ENCODE measurements at regions not wholly inside any gene's neighbourhood (a gene's known extent, or its start where the extent isn't known, plus 50 kb on each side); places are given as distances from the start of the nearest gene placed in this dataset.

DNA sequence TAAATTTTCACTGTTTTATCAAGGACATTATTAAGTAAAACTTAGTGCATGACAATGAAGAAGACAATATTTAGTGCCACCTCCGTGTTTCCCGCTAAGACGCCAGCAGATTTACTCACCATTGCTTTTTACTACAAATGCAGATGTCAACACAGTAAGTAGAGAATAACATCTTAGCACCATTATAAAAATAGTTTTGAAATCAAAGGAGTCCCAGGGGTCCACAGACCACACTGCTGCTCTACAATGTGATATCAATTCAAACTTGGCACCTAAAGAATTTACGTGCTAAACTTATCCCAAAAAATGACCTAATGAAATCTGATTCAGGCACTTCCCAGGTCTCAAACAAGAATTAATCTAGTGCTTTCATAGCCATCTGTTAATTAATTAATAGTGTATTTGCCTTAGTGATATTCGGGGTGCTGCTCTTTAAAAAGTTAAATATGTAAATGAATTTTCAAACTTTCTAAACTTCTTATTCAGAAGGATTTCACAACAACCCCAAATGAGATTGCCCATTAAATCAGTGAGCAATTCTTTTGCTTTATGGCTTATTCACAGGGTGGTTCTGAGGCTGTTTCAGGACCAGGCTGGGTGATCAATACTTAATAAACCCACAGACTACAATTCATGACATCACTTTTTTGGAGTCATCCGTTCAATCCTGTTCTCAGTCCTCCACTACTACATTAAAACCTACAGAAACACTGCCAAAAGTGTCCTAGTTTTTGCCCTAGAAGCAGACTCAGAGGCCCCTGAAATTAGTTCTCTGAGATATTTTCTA, 161.3 kb upstream of the LMNTD1 start:
- no peak for DNase-seq (ENCODE audit: low read depth)

DNA sequence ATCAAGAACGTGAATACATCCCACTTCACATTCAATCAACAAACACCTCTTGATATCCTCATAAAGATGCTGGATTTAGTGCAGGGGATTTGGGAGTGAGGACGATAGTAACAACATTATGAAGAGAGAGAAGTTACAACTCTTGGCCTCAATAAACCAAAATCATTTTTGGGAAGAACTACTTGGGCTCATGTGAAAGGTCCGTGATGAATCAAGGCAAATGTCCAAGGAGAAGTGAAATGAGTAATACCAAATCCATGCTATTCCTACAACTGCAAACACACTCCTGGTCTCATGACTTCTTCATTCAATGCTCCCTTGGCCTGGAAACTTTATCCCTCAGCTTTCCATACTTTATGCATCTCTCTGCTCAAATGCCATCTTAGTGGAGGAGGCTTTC, 162.0 kb upstream of the LMNTD1 start:
- no peak for DNase-seq (ENCODE audit: low read depth)

DNA sequence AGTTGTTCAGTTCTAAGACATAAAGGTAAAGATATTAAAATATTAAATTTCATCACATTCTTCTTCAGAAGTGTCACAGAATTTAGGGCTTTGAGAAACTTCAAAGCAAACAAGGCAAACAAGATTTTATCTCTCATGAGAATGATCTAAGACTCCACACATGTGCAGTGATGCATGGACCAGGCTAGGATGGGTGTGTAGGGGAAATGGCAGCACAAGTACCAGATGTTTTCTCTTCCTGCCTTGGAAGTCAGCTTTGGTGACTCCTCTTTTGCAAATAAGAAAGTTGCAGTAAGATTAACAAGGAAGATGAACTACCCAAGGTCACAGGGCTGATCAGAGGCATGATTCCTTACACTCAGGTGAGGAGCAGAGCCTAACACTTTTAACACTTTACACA, 163.8 kb upstream of the LMNTD1 start:
- no peak for DNase-seq (ENCODE audit: low read depth)

DNA sequence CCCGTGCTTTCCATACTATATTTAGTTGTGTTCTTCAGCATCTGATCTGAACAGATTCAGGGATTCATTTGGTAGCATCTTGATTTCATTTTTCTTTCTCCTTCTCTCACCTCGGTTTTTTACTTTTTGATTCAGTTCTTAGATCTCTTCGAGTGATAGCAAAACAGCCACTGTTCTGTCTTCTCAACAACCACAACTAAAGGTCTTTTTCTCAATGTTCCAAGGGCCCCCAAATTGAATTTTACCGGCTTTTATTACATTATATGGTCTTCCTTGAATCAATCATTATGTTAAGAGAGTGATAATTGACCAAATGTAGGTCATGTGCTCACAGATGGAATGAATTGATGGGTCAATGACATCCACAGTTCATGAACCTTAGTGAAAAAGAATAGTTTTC, 164.5 kb upstream of the LMNTD1 start:
- no peak for DNase-seq (ENCODE audit: low read depth)

DNA sequence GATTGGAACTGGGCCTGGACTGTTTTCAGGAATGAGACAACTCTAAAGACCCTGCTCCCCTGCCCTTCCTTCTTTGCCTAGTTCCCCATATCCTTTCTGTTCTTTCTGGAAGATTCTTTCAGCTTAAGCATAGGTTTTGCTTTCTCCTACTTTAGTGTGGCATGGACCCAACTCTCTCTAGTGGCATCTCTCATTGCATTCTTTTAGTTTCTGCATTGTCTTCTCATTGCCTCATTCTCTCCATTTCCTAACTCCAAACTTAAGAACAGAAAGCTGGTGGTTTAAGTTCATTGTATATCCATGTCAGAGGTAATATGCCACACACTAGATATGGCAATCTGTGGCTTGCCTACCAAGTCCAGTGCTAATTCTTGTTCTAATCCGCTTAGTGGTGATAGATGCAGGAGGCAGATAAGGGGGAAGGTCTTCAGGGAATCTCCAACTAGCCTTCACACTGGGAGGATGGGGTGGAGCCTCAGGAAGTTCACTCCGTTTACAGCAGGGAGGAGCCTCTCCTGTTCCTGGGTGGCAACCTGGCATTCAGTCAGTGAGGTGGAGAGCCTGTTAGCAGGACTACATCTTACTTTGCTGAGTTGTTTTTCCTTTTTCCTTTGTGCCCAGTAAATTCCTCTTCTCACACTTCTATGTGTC, 165.1 kb upstream of the LMNTD1 start:
- no peak for DNase-seq (ENCODE audit: low read depth)

DNA sequence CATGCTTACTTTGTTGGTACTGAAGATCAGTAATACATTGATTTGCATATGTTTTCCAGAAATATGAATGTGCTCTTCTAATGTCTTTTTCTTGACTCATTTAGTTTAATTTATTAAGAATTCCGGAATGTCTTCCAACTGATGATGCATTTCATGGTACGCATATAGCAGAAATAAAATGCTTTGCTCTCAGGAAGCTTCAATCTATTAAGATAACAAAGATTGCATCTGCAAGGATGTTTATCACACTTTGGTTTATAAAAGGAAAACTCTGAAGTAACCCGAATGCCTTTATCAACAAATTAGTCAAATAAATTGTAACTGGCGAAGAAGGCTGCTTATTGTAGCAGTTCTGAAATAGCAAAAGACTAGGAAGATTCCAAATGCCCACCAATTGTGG, 166.4 kb upstream of the LMNTD1 start:
- no peak for DNase-seq (ENCODE audit: low read depth)

DNA sequence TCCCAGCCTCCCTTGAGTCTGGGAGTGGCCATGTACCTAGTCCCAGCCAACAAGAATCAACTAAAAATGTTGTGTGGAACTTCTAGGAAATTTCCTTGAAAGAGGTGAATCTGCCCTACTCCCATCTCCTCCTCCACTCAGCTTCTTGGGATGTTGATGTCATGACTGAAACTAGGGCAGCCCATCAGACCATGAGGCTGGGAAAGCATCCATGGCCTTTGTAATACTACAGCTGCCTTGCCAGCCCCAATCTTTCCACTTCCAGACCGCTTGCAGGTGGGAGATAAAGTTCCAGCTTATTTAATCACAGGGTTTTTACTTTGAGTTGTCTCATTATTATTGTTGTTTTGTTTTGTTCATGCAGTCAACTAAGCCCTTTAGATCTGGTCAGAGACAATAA, 170.3 kb upstream of the LMNTD1 start:
- DNase-seq (ENCODE audit: low read depth) = no peak

DNA sequence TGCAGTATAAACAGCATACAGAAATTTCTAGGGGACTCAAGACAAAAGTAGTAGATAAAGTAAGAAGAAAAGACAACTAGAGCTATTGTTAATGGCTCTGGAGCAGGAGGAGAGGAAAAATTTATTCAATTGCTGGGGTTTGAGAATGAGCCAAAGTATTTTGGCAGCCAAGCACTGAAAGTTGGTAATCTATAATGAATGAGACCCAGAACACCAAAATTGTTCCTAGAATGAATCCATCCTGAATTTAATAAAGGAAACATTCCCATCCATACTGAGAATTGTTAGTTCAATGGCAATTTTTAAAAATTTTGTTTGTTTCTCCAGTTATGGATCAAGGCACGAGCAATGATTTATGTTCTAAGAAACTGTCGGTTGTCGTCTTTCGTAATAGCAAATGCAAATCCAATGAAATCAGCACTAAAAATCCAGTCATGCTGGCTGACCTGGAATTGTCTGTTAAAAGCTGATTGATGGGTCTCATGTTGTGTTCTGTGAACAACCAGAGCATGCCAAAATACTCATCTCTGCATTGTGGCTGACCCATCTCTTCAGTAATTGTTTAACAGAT, 170.9 kb upstream of the LMNTD1 start:
- no peak for DNase-seq (ENCODE audit: low read depth)

DNA sequence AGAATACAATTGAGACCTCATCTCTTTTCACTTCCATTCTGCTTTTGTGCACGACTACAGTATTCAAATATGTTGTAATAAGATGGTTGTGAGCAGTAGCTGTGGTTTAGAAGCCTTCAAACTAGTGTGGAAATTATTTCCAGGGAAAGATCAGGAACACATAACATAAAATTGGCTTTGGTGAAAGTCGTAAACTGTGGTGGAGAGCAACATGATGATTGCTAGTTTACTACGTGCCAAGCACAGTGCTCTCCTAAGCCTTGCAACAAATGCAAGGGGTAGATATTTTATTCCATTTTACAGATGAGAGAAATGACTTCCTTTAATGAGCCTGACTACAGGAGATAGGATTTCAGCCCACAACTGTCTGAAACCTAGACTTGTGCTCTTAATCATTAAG, 172.4 kb upstream of the LMNTD1 start:
- no peak for DNase-seq (ENCODE audit: low read depth)

DNA sequence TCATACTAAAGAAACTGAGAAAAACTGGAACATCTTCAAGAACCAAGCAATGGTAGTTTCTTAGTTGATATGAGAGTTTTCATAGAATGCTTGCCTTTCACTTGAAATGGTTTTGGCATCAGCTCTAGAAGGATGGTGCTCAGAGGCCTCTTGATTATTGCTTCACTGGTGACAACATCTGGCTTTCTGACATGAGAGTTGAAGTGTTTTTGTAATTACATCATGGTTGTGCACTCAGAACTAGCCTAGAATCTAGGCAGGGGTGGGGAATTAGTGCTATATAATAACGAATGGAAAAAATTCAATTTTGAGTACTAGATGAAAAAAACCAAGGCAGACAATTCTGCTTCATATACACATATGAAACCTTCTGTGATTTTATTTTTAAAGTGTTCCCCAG, 172.8 kb upstream of the LMNTD1 start:
- peak; percentile 49 for DNase-seq (ENCODE audit: low read depth)

DNA sequence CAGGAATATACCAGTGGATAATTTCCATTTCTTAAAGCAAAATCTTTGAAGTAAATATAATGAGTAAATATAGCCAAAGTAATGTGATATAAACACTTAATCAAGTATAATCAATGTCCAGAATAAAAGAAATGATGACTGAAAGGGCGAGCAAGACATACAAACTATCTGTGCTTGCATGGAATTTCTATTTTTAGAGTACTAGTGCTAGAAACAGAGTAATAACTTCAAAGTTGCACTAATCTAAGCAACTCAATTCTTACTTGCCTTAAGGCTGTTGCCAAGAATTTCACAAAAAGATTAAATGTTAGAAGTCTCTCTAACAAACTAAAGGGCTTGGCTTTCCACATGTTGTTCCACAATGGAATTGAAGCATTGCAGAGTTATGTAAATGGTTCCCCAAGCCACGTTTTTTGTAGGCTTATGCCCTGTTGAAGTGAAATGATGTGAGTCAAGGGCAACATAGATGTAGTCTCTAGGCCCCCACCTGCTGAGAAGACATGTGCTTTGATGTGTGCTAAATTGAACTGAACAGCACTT, 175.0 kb upstream of the LMNTD1 start:
- no peak for DNase-seq (ENCODE audit: low read depth)

DNA sequence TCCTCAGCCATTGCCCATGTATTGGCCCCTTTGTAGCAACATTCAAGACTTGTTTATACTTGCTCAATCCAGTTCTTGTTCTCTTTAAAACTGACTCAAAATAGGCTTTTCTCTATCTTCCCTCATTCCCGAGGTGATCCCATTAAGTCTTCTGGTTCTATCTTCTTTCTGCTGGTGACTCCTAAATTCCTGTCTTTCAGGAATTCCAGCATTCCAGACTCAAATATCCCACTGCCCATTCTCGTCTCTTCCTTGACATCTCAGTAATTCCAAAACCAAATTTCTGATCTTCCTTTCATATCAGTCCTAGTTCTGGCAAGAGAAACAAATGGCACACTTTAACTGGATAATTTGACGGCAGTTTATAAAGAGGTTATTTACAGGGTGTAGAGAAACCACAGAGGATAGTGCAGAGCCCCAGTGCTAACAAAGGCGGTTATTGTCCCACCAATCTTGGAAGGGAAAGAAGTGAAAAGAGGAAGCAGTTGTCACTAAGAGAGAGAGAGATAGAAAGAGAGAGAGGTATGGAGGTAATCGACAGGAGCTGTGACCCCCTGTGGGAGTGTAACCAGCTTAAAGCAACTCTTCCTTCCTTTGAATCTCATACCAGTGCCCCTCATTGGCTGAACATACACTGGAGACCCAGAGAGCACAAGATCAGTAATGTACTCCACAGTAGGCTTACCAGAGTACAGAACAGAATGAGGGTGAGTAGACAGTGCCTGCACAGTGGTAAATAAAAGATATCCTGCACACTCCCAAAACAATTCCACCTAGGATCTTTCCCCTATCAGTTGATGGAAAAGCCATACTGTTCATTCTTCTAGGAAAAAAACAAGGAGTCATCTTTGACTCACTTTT, 177.6 kb upstream of the LMNTD1 start:
- no peak for DNase-seq (ENCODE audit: low read depth)

DNA sequence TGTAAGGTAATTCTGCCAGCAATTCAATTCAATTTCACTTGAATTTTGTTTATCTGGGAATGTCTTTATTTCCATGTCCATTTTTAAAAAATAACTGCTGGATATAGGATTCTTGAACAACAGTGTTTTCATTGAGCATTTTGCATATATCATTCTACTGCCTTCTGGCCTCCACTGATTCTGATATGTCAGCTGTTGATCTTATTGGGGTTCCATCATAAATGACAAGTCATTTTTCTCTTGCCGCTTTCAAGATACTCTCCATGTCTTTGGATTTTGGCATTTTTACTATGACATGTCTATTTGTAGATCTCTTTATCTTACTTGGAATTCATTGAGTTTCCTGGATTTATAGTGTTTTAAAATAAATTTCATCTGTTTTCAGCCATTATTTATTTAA, 180.5 kb upstream of the LMNTD1 start:
- DNase-seq (ENCODE audit: low read depth) = no peak

DNA sequence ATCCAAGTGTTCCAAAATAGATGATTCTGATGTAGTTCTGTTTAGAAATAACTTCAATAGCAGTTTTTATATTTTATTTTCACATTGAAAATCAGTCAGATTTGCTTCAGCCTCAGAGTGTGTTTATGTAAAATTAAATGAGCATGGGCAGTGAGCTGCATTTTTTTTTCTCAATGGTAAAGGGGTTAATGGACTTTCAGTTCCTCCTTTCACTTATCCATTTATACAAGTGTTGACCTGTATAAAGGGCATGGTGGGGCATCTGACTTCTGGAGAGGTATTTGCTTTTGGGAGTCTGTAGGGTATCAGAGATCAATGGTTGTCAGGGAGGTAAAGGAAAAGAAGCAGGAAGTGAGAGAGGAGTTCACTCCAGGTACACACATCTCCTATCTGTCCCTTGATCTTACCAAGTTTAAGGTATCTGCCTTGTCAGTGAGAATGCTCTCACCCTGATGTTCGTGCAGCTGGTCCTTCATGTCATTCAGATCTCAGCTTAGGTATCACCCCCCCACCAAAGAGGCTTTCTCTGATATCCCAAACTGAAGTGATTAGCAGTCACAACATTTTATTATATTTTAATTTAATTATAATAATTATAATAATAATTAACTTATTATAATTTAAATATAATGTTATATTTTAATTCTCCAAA, 181.6 kb upstream of the LMNTD1 start:
- DNase-seq (ENCODE audit: low read depth) = no peak

DNA sequence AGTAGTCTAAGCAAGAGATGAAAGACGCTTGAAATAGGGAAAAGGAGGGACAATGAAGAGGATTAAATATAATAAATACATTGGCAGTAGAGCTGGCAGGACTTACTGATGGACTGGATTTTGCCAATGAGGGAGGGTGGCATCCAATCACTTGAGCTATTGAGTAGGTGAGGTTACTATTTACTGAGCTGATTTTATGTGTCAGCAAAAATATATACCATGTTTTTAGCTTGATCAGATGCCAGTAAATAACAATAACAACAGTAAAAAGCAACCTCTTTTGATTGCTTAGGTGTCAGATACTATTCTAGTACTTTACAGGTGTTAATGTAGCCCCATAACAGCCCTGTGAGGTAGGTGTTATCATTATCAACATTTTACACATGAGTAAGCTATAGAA, 187.5 kb upstream of the LMNTD1 start:
- no peak for DNase-seq (ENCODE audit: low read depth)

DNA sequence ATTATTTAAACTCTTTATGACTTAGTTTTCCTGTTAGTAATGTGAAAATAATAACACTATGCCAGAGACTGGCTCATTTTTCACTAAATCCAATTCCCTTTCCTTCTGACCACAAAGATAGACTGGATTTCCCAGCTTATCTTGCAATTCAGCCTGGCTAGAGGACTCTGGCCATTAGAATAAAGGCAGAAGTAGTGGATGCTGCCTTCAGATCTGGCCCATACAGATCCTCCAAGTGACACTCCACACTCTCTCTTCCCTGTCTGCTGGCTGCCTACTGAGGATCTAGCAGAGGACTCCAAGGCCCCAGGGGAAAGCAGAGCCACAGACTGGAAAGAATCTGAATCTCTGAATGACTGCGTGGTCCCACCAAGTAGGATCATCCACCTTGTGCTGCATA, 188.8 kb upstream of the LMNTD1 start:
- no peak for DNase-seq (ENCODE audit: low read depth)

DNA sequence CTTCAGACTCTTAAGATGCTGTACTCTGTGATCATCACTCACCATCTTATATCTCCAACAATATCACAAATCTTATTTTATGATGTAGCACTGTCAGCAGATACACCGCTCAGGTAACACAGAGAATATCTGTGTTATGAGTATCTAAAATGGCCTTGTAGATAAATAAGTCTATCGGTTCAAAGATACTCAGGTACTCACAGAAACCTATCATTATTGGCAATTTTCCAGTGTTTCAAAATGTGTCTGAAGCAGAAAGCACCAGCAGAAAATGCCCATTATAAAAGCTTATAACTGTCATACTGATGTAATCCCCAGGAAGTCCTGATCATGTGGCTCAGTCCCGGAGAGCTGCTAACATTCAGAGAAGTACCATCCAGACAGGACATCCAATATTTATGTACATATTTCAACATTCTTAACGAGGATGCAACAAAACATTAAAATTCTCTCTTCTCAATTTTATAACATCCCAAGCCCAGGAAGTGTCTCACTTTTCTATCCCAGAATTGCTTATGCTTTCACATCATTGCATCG, 190.7 kb upstream of the LMNTD1 start:
- no peak for DNase-seq (ENCODE audit: low read depth)

DNA sequence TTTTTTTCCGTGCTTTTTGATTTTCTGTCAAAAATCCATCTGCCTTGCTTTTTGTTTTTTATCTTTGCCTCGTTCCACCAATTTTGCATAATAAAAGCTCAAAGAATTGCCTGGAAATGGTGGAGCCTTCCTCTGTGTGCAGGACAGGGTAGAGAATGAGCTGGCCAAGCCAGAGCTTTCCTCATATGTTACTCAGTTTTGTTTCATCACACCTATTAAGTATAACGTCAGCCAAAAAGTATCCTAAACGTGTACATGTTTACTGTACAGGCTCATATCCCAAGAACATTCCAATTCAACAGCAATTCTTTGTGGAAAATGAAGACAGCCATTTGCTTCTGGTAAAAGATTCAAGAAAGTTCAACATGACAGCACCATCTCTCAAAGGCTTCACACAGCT, 191.2 kb upstream of the LMNTD1 start:
- DNase-seq (ENCODE audit: low read depth) = no peak

DNA sequence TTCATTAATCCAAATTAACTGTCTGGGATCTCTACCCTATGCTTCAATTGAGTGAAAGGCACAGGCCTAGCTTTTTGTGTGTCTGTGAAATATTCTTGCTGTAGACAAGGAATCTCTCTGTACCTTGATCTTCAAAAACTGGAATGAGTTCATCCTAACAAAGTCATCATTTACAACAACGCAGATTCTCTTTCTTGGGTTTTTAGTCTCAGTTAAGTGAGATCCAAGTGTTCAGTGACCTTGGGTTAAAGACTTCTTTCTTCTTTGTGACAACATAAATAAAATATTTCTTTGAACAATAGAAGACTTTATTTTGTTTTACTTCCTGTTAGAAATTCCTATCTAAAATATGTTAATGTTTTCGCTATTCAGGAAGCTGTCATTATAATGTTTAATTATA, 192.2 kb upstream of the LMNTD1 start:
- no peak for DNase-seq (ENCODE audit: low read depth)

DNA sequence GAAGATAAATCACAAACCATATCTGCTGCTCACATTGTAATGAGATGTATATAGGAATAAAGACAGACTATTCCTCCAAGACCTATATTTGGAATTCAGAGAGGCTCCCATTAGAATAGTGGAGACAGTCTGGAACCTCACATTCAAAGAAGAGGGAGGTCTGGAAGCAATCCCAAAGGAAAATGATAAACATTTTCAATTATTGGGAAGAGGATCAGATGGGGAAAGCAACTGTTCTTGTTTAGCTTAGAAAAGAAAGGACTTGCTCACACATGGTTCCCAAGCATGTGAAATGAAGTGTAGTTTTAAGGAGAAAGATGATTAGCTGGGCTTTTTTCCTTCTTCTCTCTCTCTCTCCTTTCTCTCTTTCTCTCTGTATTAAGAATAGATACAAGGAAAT, 193.0 kb upstream of the LMNTD1 start:
- no peak for DNase-seq (ENCODE audit: low read depth)

DNA sequence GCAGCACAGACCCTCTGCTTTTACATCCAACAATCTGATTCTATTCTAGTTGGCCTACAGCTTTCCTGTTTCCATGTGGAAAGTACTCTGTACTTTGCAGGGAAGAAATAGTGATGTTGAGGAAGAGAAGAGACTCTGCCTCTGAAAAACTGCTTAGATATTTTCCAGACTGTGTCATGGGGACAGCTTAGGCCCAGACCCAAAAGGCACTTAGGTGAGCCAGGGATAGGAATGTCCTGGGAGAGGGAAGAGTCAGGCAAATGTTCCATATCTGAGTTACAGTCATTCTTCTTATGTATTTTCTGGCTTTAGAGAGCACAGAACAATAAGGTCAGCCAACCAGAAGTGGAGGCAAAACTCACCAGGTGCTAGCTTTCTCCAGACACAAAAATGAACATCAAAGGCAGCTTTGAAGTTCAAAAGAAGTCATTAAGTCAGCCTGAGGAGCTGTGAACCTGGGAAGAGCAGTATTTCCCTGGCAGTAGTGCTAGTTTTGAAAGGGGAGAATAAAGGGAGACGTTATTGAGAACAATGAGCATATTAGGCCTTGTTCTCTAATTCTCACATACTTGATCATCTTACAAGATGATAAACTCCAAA, 199.7 kb upstream of the LMNTD1 start:
- no peak for DNase-seq (ENCODE audit: low read depth)

All from GM04503 (cell line).